ENCODE measurements at regions not wholly inside any gene's neighbourhood (a gene's known extent, or its start where the extent isn't known, plus 50 kb on each side); places are given as distances from the start of the nearest gene placed in this dataset.

- TF ChIP-seq, protein P1, sequence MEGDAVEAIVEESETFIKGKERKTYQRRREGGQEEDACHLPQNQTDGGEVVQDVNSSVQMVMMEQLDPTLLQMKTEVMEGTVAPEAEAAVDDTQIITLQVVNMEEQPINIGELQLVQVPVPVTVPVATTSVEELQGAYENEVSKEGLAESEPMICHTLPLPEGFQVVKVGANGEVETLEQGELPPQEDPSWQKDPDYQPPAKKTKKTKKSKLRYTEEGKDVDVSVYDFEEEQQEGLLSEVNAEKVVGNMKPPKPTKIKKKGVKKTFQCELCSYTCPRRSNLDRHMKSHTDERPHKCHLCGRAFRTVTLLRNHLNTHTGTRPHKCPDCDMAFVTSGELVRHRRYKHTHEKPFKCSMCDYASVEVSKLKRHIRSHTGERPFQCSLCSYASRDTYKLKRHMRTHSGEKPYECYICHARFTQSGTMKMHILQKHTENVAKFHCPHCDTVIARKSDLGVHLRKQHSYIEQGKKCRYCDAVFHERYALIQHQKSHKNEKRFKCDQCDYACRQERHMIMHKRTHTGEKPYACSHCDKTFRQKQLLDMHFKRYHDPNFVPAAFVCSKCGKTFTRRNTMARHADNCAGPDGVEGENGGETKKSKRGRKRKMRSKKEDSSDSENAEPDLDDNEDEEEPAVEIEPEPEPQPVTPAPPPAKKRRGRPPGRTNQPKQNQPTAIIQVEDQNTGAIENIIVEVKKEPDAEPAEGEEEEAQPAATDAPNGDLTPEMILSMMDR (IDR thresholded peaks at IDR 0.05): no peak
- TF ChIP-seq POLR2A (IDR thresholded peaks at IDR 0.05): no peak
- TF ChIP-seq POLR2AphosphoS5 (IDR thresholded peaks at IDR 0.05; ENCODE audit: insufficient read depth in 1 of 2, low read depth in 1 of 2): no peak
Measured at GRCh38 chr10:33859319-33860022, 525.0 kb upstream of the NRP1 start.
